GM10248 (cell line): ENCODE measurements at regions not wholly inside any gene's neighbourhood (a gene's known extent, or its start where the extent isn't known, plus 50 kb on each side); places are given as distances from the start of the nearest gene placed in this dataset.

ENCODE experiments used
- CTCF ChIA-PET: fragments of 300-600 bp; sonication (Branson Sonifier 250); formaldehyde crosslinking; extraction: SDS; loops from one replicate; lab custom pipeline; 2021; ENCODE audit warnings: antibody characterized with exemption; lab: Yijun Ruan, JAX
- POLR2A ChIA-PET: fragments of 350-650 bp; sonication (Branson Sonifier 250); formaldehyde crosslinking; extraction: SDS; loops from one replicate; lab custom pipeline; 2020; ENCODE audit warnings: antibody characterized with exemption; lab: Yijun Ruan, JAX
- DNase-seq: peaks from one replicate; pipeline ENCODE4 v3.0.0; 2012; ENCODE audit errors: extremely low spot score
- CTCF ChIP-seq: IDR thresholded peaks from 2 replicates; pipeline ENCODE4 v1.5.1; 2012; ENCODE audit warnings: mild to moderate bottlenecking, low read depth; ENCODE audit errors: extremely low read depth, missing control alignments, control extremely low read depth

GRCh38 chr21:35238119-35238518, 189.0 kb upstream of the RUNX1 start:
- TF ChIP-seq CTCF = no peak
- no peak for DNase-seq
- CTCF ChIA-PET = interaction anchor here (1.6 kb wide), 1 partner anchor 13 kb away, joined by 3 read pairs; no protein-coding TSS in a partner anchor
- POLR2A ChIA-PET = no interaction called here

DNA sequence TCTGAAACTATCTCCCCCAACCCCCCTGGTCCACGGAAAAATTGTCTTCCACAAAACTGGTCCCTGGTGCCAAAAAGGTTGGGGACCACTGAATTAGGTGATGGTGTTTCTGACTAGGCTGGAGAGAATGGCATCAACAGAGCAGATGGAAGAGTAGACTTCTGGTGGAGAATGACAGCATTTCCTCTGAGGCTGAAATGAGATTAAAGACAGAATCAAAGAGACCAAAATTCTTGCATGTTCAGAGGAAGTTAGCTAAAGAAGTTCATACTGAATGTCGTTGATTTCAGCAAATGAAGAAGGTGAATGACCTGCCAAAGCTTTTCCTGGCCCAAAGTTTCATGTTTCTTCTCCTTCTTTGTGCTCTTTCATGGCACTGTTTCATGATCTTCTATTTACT, 188.2 kb upstream of the RUNX1 start:
- ChIA-PET CTCF (interaction anchor here (1.6 kb wide), 1 partner anchor 14 kb away, joined by 3 read pairs; no protein-coding TSS in a partner anchor), POLR2A (no interaction called here)
- no peak for TF ChIP-seq CTCF
- DNase-seq = no peak

- CTCF ChIA-PET = no interaction called here
- peak; percentile 24 for DNase-seq
Measured at GRCh38 chr21:35236090-35236489, 187.0 kb upstream of the RUNX1 start.

GRCh38 chr21:35234725-35235124, 185.6 kb upstream of the RUNX1 start:
- no peak for TF ChIP-seq CTCF
- CTCF ChIA-PET = no interaction called here
- DNase-seq = peak; percentile 12
- POLR2A ChIA-PET = no interaction called here

More at GRCh38 chr21:35236090-35236489, 187.0 kb upstream of the RUNX1 start:
- POLR2A ChIA-PET = no interaction called here
- TF ChIP-seq CTCF = no peak

GRCh38 chr21:35233756-35234155, 184.7 kb upstream of the RUNX1 start:
- ChIA-PET POLR2A (no interaction called here), CTCF (interaction anchor here (1.3 kb wide), 1 partner anchor 8 kb away, joined by 3 read pairs; no protein-coding TSS in a partner anchor)
- no peak for DNase-seq
- TF ChIP-seq CTCF = no peak

- CTCF ChIA-PET = interaction anchor here (1.3 to 1.7 kb wide), 2 partner anchors 9 to 32 kb away, joined by 3 read pairs; no protein-coding TSS in a partner anchor
- no peak for TF ChIP-seq CTCF
- POLR2A ChIA-PET = no interaction called here
- no peak for DNase-seq
Measured at GRCh38 chr21:35232545-35233176, 183.6 kb upstream of the RUNX1 start.
